ENCODE measurements at regions not wholly inside any gene's neighbourhood (a gene's known extent, or its start where the extent isn't known, plus 50 kb on each side); places are given as distances from the start of the nearest gene placed in this dataset.

- Mint-ChIP-seq H3K4me3 (no peak overlapping the region), H3K9me3 (peaks cover 21% of the 10 kb centered on the region), H3K36me3 (ENCODE audit: low read depth) (no peaks in the 10 kb centered on the region), H3K27ac (no peak overlapping the region), H3K27me3 (no peaks in the 10 kb centered on the region), H3K4me1 (no peaks in the 10 kb centered on the region)
- no peak for ATAC-seq (replicated peaks)
Observed at GRCh38 chr16:6932871-6933385, 399.7 kb upstream of the RBFOX1 start.

- H3K27ac Mint-ChIP-seq: no peak overlapping the region
- H3K9me3 Mint-ChIP-seq: peaks cover 16% of the 10 kb centered on the region
- ATAC-seq (replicated peaks): no peak
- no peaks in the 10 kb centered on the region for H3K4me1 Mint-ChIP-seq
- no peaks in the 10 kb centered on the region for H3K27me3 Mint-ChIP-seq
- H3K36me3 Mint-ChIP-seq (ENCODE audit: low read depth): no peaks in the 10 kb centered on the region
- no peak overlapping the region for H3K4me3 Mint-ChIP-seq
Observed at GRCh38 chr16:6929868-6930267, 402.8 kb upstream of the RBFOX1 start.

GRCh38 chr16:6926762-6927161 is 405.9 kb upstream of the RBFOX1 start:
- Mint-ChIP-seq H3K9me3 (peaks cover 25% of the 10 kb centered on the region), H3K4me3 (no peak overlapping the region), H3K36me3 (ENCODE audit: low read depth) (no peaks in the 10 kb centered on the region), H3K4me1 (no peaks in the 10 kb centered on the region), H3K27me3 (no peaks in the 10 kb centered on the region), H3K27ac (no peak overlapping the region)
- ATAC-seq (replicated peaks): no peak

DNA sequence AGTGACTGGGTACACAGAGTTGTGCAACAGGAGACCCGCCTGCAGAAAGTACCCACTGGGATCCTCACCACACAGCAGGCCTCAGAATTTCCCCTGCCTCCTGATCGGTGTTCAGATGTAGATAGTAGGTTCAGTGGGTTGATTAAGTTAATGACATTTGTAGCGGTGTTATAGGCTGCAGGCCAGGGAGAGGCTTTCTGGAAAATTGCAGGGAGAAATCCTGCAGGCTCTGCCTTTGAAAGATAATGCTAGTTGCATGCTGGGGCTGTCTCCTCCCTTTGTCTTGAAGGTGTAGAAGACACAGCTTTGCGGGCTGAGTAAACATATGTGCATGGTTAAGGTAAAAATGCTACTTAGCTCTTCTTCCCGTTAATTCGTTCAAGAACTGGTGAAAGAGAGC is 406.3 kb upstream of the RBFOX1 start:
- no peak overlapping the region for H3K27ac Mint-ChIP-seq
- no peak overlapping the region for H3K4me3 Mint-ChIP-seq
- peaks cover 25% of the 10 kb centered on the region for H3K9me3 Mint-ChIP-seq
- no peaks in the 10 kb centered on the region for H3K27me3 Mint-ChIP-seq
- no peaks in the 10 kb centered on the region for H3K36me3 Mint-ChIP-seq (ENCODE audit: low read depth)
- no peaks in the 10 kb centered on the region for H3K4me1 Mint-ChIP-seq
- no peak for ATAC-seq (replicated peaks)

- H3K27ac Mint-ChIP-seq: no peak overlapping the region
Observed at GRCh38 chr16:6918646-6919045, 414.0 kb upstream of the RBFOX1 start.

GRCh38 chr16:6916946-6917345 is 415.7 kb upstream of the RBFOX1 start:
- H3K27ac Mint-ChIP-seq: no peak overlapping the region
- H3K36me3 Mint-ChIP-seq (ENCODE audit: low read depth): no peaks in the 10 kb centered on the region
- ATAC-seq (replicated peaks): no peak
- H3K4me3 Mint-ChIP-seq: no peak overlapping the region
- H3K27me3 Mint-ChIP-seq: no peaks in the 10 kb centered on the region
- H3K4me1 Mint-ChIP-seq: no peaks in the 10 kb centered on the region
- peaks cover 3% of the 10 kb centered on the region for H3K9me3 Mint-ChIP-seq

More at GRCh38 chr16:6918646-6919045, 414.0 kb upstream of the RBFOX1 start:
- H3K4me1 Mint-ChIP-seq: no peaks in the 10 kb centered on the region
- H3K4me3 Mint-ChIP-seq: no peak overlapping the region
- ATAC-seq (replicated peaks): no peak
- no peaks in the 10 kb centered on the region for H3K36me3 Mint-ChIP-seq (ENCODE audit: low read depth)
- H3K27me3 Mint-ChIP-seq: no peaks in the 10 kb centered on the region
- peaks cover 15% of the 10 kb centered on the region for H3K9me3 Mint-ChIP-seq

DNA sequence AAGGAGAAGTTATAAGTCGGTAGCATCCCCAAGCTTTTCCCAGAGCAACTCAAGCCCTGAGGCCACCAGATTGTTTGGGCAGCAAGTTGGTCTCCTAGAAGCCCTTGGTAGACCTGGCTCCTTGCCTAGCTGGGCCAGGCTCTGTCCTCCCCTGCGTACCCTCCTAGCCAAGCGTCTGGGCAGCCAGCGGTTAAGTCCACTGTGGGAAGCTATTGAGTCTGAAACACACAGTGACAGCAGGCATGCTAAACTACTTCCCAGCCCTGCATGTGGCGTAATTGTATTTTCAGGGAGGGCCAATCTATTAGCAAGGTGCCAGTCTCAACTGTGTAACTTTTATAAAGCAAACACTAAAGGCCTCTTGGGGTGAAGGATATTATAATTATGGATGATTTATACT is 419.1 kb upstream of the RBFOX1 start:
- Mint-ChIP-seq H3K4me3 (no peak overlapping the region), H3K27ac (no peak overlapping the region), H3K36me3 (ENCODE audit: low read depth) (no peaks in the 10 kb centered on the region), H3K4me1 (no peaks in the 10 kb centered on the region), H3K9me3 (peaks cover 13% of the 10 kb centered on the region), H3K27me3 (no peaks in the 10 kb centered on the region)
- ATAC-seq (replicated peaks): no peak

DNA sequence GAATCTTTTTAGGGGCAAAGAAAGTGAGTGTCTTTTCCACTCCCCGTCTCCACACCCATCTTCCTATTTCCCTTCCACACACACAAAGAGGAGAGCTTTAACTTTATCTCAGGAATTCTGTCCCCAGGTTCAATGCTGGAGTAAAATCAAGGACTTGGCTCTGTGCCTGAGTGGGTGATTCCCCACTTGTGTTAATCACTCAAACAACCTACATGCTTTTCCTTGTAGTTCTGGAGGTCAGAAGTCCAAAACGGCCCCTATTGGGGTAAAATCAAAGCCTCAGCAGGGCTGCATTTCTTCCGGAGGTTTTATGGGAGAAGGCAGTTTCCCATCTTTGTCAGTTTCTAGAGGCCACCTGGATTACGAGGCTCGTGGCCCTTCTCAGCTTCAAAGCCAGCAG is 422.3 kb upstream of the RBFOX1 start:
- Mint-ChIP-seq H3K4me1 (no peaks in the 10 kb centered on the region), H3K27ac (no peak overlapping the region), H3K4me3 (no peak overlapping the region), H3K27me3 (no peaks in the 10 kb centered on the region), H3K9me3 (peaks cover 19% of the 10 kb centered on the region), H3K36me3 (ENCODE audit: low read depth) (no peaks in the 10 kb centered on the region)
- ATAC-seq (replicated peaks): no peak

DNA sequence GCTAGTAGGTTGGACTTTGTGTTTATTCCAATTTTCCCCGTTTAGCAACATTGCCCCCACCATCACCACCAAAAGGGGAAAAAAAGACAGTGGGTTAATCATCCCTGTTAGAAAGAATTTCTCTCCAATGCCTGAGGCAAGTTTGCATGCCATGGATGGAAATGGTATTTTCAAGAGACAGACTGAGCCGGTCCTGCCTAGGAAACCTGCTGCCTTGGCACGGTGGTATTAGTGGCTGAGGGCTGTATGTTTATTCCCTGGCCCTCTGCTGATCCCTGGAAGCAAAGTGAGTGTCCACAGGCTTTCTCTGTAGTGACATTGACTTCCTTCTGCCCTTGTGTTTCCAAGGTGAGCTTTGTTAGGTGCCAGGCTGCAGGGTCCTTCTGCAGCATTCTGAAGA is 427.0 kb upstream of the RBFOX1 start:
- Mint-ChIP-seq H3K9me3 (peaks cover 32% of the 10 kb centered on the region), H3K36me3 (ENCODE audit: low read depth) (no peaks in the 10 kb centered on the region), H3K27me3 (no peaks in the 10 kb centered on the region), H3K4me1 (no peaks in the 10 kb centered on the region), H3K27ac (no peak overlapping the region), H3K4me3 (no peak overlapping the region)
- ATAC-seq (replicated peaks): no peak

GRCh38 chr16:6903671-6904070 is 429.0 kb upstream of the RBFOX1 start:
- Mint-ChIP-seq H3K27ac (no peak overlapping the region), H3K9me3 (peaks cover 30% of the 10 kb centered on the region), H3K4me3 (no peak overlapping the region), H3K4me1 (no peaks in the 10 kb centered on the region), H3K36me3 (ENCODE audit: low read depth) (no peaks in the 10 kb centered on the region), H3K27me3 (no peaks in the 10 kb centered on the region)
- ATAC-seq (replicated peaks): no peak

DNA sequence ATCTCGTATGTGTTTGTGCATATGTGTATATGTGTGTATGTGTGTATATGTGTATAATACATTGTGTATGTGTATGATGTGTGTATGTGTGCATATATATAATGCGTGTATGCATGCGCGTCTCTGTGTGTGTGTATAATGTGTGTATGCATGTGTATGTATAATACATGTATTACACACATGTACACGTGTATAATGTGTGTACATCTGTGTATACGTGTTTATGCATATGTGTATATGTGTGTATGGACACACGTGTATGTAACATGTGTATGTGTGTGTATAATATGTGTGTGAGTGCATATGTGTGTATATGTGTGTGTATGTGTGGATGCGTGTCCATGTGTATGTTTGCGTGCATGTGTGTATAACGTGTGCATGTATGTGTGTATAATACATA is 433.7 kb upstream of the RBFOX1 start:
- Mint-ChIP-seq H3K4me1 (no peaks in the 10 kb centered on the region), H3K36me3 (ENCODE audit: low read depth) (no peaks in the 10 kb centered on the region), H3K9me3 (peaks cover 30% of the 10 kb centered on the region), H3K27ac (no peak overlapping the region), H3K4me3 (no peak overlapping the region), H3K27me3 (no peaks in the 10 kb centered on the region)
- ATAC-seq (replicated peaks): no peak

DNA sequence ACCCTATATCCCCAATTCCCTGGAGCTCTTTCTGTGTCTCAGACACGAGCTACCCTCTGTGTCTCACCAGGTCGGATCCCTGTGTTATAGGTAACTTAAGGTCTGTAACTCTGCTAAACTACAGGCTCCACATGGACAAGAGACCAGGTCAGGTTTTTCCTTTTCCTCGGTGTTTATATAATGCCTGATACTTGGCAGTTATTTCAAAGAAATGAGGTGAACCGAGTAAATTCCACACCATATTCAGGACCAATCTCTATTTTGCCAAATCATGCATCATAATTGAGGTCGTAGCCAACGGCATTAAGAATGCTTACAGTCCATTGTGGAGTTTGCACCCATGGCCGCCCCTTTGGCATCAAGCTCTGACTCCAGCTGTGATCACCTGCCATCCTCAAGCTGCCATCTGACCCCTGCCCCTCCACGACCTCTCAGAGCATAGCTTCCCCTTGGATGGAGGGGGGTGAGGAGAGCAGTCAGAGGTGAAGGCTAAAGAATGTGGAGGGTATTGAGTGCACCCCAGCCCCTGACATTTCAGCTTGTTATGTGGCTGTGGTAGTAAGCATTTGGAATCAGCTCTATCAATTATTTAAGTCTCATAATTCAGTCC is 434.7 kb upstream of the RBFOX1 start:
- no peak for ATAC-seq (replicated peaks)
- Mint-ChIP-seq H3K36me3 (ENCODE audit: low read depth) (no peaks in the 10 kb centered on the region), H3K27ac (no peak overlapping the region), H3K4me1 (no peaks in the 10 kb centered on the region), H3K9me3 (peaks cover 26% of the 10 kb centered on the region), H3K4me3 (no peak overlapping the region), H3K27me3 (no peaks in the 10 kb centered on the region)

DNA sequence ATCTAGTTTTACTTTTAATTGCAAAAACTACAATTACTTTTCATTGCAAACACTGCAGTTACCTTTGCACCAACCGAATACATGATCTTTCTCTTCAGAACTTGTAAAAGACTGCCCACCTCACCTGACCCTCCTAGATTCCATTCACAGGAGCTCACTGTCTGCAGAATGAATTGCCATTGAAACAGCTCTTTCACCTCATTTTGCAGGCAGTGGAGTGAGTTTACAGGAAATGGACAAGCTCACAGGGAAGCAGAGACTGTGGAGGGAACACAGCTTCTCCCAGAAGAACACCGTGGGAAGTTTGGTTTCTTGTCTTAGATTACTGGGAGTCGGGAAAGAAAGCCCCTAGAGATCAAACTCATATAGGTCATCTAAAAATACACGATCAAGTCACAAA is 439.7 kb upstream of the RBFOX1 start:
- Mint-ChIP-seq H3K9me3 (peaks cover 20% of the 10 kb centered on the region), H3K4me3 (no peak overlapping the region), H3K27ac (no peak overlapping the region), H3K27me3 (no peaks in the 10 kb centered on the region), H3K36me3 (ENCODE audit: low read depth) (no peaks in the 10 kb centered on the region), H3K4me1 (no peaks in the 10 kb centered on the region)
- no peak for ATAC-seq (replicated peaks)

- Mint-ChIP-seq H3K4me1 (no peaks in the 10 kb centered on the region), H3K27ac (no peak overlapping the region), H3K9me3 (peaks cover 21% of the 10 kb centered on the region), H3K27me3 (no peaks in the 10 kb centered on the region), H3K36me3 (ENCODE audit: low read depth) (no peaks in the 10 kb centered on the region), H3K4me3 (no peak overlapping the region)
- no peak for ATAC-seq (replicated peaks)
Observed at GRCh38 chr16:6891496-6891895, 441.1 kb upstream of the RBFOX1 start.

DNA sequence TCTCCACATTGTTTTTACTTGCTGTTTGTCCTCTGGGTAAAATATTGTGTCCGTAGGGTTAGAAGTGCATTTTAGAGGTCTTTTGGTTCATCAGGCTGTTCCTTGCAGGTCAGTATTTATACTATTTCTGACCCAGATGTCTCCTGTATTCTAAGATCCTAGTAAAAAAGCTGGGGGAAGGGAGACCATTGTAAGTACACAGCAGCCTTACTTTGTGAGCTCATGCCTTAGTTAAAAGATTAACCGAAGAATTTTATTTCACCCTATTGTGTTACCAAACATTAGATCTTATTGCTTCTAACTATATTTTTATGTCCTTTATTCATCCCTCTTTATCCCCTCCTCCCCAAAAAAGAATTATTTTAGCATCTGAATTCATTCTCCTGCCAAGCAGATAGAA is 444.1 kb upstream of the RBFOX1 start:
- ATAC-seq (replicated peaks): no peak
- Mint-ChIP-seq H3K36me3 (ENCODE audit: low read depth) (no peaks in the 10 kb centered on the region), H3K4me1 (no peaks in the 10 kb centered on the region), H3K27ac (no peak overlapping the region), H3K9me3 (peaks cover 18% of the 10 kb centered on the region), H3K27me3 (no peaks in the 10 kb centered on the region), H3K4me3 (no peak overlapping the region)

DNA sequence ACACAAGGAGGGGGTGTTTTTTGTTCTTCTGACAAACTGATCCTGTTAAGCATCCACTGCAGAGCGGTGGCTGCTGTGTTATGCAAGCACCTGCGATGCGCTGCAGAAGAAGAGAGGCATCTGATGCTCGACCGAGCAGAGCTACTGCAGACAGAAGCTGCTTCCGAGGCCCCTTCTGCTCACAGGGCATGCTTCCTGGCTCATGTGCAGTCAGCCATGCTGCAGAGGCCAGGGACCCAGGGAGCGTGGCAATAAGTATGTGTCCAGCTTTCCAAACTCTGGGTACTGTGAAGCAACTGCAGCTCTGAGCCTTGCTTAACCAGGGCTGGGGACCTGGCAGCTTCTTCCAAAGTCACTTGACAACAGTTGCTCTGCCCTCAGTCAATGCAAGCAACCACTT is 448.6 kb upstream of the RBFOX1 start:
- H3K9me3 Mint-ChIP-seq: peaks cover 15% of the 10 kb centered on the region
- ATAC-seq (replicated peaks): no peak
- no peaks in the 10 kb centered on the region for H3K4me1 Mint-ChIP-seq
- H3K27me3 Mint-ChIP-seq: no peaks in the 10 kb centered on the region
- no peak overlapping the region for H3K27ac Mint-ChIP-seq
- H3K36me3 Mint-ChIP-seq (ENCODE audit: low read depth): no peaks in the 10 kb centered on the region
- H3K4me3 Mint-ChIP-seq: no peak overlapping the region
